DOHH2 (cell line): ENCODE measurements at regions not wholly inside any gene's neighbourhood (a gene's known extent, or its start where the extent isn't known, plus 50 kb on each side); places are given as distances from the start of the nearest gene placed in this dataset.

ENCODE experiments used
- H3F3A ChIP-seq: fragments of 200-600 bp; sonication (generic), shearing (Covaris generic); 2 replicates; pipeline ENCODE4 v1.6.0; 2016; ENCODE audit warnings: antibody characterized with exemption, mild to moderate bottlenecking; ENCODE audit not compliant: control insufficient read depth, insufficient read depth
- H3K27ac ChIP-seq: fragments of 200-600 bp; sonication (generic); 2 replicates; pipeline ENCODE4 v1.5.1; 2014; ENCODE audit warnings: low read depth, mild to moderate bottlenecking, low read length, moderate library complexity
- H3K27me3 ChIP-seq: fragments of 200-600 bp; sonication (generic); 2 replicates; pipeline ENCODE4 v1.6.1; 2014; ENCODE audit warnings: mild to moderate bottlenecking, low read length, mixed read lengths; ENCODE audit not compliant: control insufficient read depth
- H3K36me3 ChIP-seq: fragments of 200-600 bp; sonication (generic); 2 replicates; pipeline ENCODE4 v1.6.1; 2014; ENCODE audit warnings: mild to moderate bottlenecking, low read length, moderate library complexity, mixed read lengths; ENCODE audit not compliant: control insufficient read depth
- H3K4me1 ChIP-seq: fragments of 200-600 bp; sonication (generic); 2 replicates; pipeline ENCODE4 v1.6.1; 2014; ENCODE audit warnings: mild to moderate bottlenecking, low read length, mixed read lengths; ENCODE audit not compliant: control insufficient read depth
- H3K4me2 ChIP-seq: fragments of 200-600 bp; sonication (generic); 2 replicates; pipeline ENCODE4 v1.6.0; 2014; ENCODE audit warnings: mild to moderate bottlenecking, low read length, moderate library complexity
- H3K4me3 ChIP-seq: fragments of 200-600 bp; sonication (generic); 2 replicates; pipeline ENCODE4 v1.5.1; 2014; ENCODE audit warnings: mild to moderate bottlenecking, low read length, mixed read lengths
- H3K79me2 ChIP-seq: fragments of 200-600 bp; sonication (generic); 2 replicates; pipeline ENCODE4 v1.6.1; 2014; ENCODE audit warnings: mild to moderate bottlenecking, low read length, mixed read lengths; ENCODE audit not compliant: control insufficient read depth
- H3K9me2 ChIP-seq: fragments of 200-600 bp; sonication (generic); replicated peaks from 2 replicates; pipeline ENCODE4 v1.6.1; 2014; ENCODE audit warnings: mild to moderate bottlenecking, low read length, mixed read lengths; ENCODE audit not compliant: control insufficient read depth
- H3K9me3 ChIP-seq: fragments of 200-600 bp; sonication (generic); 2 replicates; pipeline ENCODE4 v1.6.1; 2014; ENCODE audit warnings: antibody characterized with exemption, low read length, mixed read lengths; ENCODE audit not compliant: control insufficient read depth, insufficient read depth
- H4K20me1 ChIP-seq: fragments of 200-600 bp; sonication (generic); 2 replicates; pipeline ENCODE4 v1.6.0; 2014; ENCODE audit warnings: low read depth, mild to moderate bottlenecking, antibody characterized with exemption, low read length, moderate library complexity; ENCODE audit not compliant: control insufficient read depth, insufficient read depth
- EZH2phosphoT487 ChIP-seq: fragments of 200-600 bp; sonication (generic); IDR thresholded peaks from 2 replicates; pipeline ENCODE4 v1.6.1; 2017; ENCODE audit warnings: borderline replicate concordance, mild to moderate bottlenecking, antibody characterized with exemption, low read length, moderate library complexity, mixed read lengths
- TF ChIP-seq, protein P1 (sequence below): fragments of 200-600 bp; sonication (generic); IDR thresholded peaks from one replicate; pipeline ENCODE4 v1.5.1; 2014; ENCODE audit warnings: antibody characterized with exemption, mild to moderate bottlenecking, low read depth, low read length; ENCODE audit not compliant: poor library complexity, severe bottlenecking

DNA sequence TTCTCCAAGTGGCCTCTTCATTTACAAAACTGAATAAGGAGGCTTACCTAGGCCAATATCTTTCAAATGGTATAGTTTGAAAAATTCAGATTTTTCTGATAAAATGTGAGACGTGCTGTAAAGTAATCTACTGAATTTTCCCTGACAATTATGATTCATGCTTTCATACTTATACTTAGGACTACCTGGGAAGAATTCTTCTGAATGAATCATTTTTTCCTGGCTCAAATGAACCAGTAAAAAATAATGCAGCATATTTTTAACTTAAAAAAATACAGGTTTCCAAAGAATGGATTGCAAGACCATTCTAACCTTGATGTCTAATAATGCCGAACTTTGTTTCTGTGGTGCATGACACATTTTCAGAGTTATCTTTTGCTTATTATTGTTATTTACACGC is 375.4 kb downstream of the ZNF674 start:
- Histone ChIP-seq H3K4me1 (no peaks in the 10 kb centered on the region), H3K79me2 (no peaks in the 10 kb centered on the region), H3K9me3 (no peaks in the 10 kb centered on the region), H3K9me2 (no peaks in the 10 kb centered on the region), H3F3A (no peaks in the 10 kb centered on the region), H3K27ac (no peak overlapping the region), H3K36me3 (no peaks in the 10 kb centered on the region), H4K20me1 (no peaks in the 10 kb centered on the region), H3K27me3 (no peaks in the 10 kb centered on the region), H3K4me2 (no peak overlapping the region), H3K4me3 (no peak overlapping the region)
- TF ChIP-seq, protein P1, sequence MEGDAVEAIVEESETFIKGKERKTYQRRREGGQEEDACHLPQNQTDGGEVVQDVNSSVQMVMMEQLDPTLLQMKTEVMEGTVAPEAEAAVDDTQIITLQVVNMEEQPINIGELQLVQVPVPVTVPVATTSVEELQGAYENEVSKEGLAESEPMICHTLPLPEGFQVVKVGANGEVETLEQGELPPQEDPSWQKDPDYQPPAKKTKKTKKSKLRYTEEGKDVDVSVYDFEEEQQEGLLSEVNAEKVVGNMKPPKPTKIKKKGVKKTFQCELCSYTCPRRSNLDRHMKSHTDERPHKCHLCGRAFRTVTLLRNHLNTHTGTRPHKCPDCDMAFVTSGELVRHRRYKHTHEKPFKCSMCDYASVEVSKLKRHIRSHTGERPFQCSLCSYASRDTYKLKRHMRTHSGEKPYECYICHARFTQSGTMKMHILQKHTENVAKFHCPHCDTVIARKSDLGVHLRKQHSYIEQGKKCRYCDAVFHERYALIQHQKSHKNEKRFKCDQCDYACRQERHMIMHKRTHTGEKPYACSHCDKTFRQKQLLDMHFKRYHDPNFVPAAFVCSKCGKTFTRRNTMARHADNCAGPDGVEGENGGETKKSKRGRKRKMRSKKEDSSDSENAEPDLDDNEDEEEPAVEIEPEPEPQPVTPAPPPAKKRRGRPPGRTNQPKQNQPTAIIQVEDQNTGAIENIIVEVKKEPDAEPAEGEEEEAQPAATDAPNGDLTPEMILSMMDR, result no peak
- TF ChIP-seq EZH2phosphoT487, result no peak

DNA sequence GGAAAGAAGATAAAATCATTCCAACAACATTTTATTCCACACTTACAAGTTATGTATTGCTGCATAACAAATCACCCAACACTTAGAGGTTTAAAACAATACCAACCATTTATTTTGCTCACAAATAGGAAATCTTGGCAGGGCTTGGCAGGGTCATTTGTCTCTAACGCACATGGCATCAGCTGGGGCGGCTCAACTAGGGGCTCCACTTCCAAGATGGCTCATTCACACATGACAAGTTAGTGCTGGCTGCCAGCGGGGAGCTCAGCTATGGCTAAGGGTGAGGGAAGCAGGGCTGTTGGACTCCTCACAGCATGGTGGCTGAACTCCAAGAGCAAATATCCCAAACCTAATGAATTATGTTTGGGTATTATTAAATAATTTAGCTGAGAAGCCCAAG is 377.0 kb downstream of the ZNF674 start:
- H4K20me1 ChIP-seq, result no peaks in the 10 kb centered on the region
- no peak overlapping the region for H3K27ac ChIP-seq
- no peaks in the 10 kb centered on the region for H3K9me2 ChIP-seq
- TF ChIP-seq EZH2phosphoT487, result no peak
- TF ChIP-seq, protein P1, result no peak
- H3K9me3 ChIP-seq, result no peaks in the 10 kb centered on the region
- no peaks in the 10 kb centered on the region for H3K27me3 ChIP-seq
- no peaks in the 10 kb centered on the region for H3F3A ChIP-seq
- H3K4me1 ChIP-seq, result no peaks in the 10 kb centered on the region
- no peak overlapping the region for H3K4me3 ChIP-seq
- no peak overlapping the region for H3K4me2 ChIP-seq
- H3K36me3 ChIP-seq, result no peaks in the 10 kb centered on the region
- H3K79me2 ChIP-seq, result no peaks in the 10 kb centered on the region

DNA sequence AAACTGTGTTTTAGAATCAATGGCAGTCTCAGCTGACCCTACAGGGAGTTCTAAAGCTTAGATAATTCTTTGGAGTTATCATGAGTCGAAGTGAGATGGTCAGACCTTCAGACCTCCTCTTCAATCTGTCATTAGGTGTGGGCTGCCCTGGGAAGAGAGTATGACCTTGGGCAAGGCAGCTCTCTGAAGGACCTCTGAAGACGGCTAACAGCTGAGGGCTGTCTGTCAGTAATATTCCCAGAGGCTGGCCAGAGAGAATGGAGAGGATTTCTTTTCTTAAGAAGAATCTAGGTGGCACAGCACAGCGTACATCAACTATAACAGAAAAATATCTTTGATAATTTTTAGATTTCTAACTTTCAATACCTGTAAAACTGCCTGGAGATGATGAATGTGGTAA is 379.4 kb downstream of the ZNF674 start:
- Histone ChIP-seq H3K9me2 (no peaks in the 10 kb centered on the region), H3K36me3 (no peaks in the 10 kb centered on the region), H3K4me2 (no peak overlapping the region), H3K4me3 (no peak overlapping the region), H3K79me2 (no peaks in the 10 kb centered on the region), H3K27ac (no peak overlapping the region), H3F3A (no peaks in the 10 kb centered on the region), H3K4me1 (no peaks in the 10 kb centered on the region), H4K20me1 (no peaks in the 10 kb centered on the region), H3K9me3 (no peaks in the 10 kb centered on the region), H3K27me3 (no peaks in the 10 kb centered on the region)
- TF ChIP-seq, protein P1, result no peak

- TF ChIP-seq, protein P1, result no peak
- no peak for TF ChIP-seq EZH2phosphoT487
- no peaks in the 10 kb centered on the region for H3K27me3 ChIP-seq
- no peak overlapping the region for H3K4me3 ChIP-seq
- no peaks in the 10 kb centered on the region for H4K20me1 ChIP-seq
- H3K27ac ChIP-seq, result no peak overlapping the region
- no peaks in the 10 kb centered on the region for H3K36me3 ChIP-seq
- H3K79me2 ChIP-seq, result no peaks in the 10 kb centered on the region
- no peaks in the 10 kb centered on the region for H3K9me3 ChIP-seq
- H3K9me2 ChIP-seq, result no peaks in the 10 kb centered on the region
- no peaks in the 10 kb centered on the region for H3K4me1 ChIP-seq
- H3F3A ChIP-seq, result no peaks in the 10 kb centered on the region
- no peak overlapping the region for H3K4me2 ChIP-seq
Measured at GRCh38 chrX:46165411-46165810, 379.8 kb downstream of the ZNF674 start.
